ENCODE measurements at regions not wholly inside any gene's neighbourhood (a gene's known extent, or its start where the extent isn't known, plus 50 kb on each side); places are given as distances from the start of the nearest gene placed in this dataset.

- Histone ChIP-seq H3K4me3 (no peak overlapping the region), H3K9me3 (no peaks in the 10 kb centered on the region), H3K4me1 (peaks cover 20 to 69% of the 10 kb centered on the region in 2 donors), H3K36me3 (peaks cover 38 to 54% of the 10 kb centered on the region in 2 donors), H3K27ac (peak overlapping the region; percentile 96 to 100), H3K27me3 (no peaks in the 10 kb centered on the region)
- intact Hi-C loops (cut with DNase I) = no loop called here
- DNase-seq (ENCODE audit: low spot score in 2 of 2) = no peak
- TF ChIP-seq, protein P1, sequence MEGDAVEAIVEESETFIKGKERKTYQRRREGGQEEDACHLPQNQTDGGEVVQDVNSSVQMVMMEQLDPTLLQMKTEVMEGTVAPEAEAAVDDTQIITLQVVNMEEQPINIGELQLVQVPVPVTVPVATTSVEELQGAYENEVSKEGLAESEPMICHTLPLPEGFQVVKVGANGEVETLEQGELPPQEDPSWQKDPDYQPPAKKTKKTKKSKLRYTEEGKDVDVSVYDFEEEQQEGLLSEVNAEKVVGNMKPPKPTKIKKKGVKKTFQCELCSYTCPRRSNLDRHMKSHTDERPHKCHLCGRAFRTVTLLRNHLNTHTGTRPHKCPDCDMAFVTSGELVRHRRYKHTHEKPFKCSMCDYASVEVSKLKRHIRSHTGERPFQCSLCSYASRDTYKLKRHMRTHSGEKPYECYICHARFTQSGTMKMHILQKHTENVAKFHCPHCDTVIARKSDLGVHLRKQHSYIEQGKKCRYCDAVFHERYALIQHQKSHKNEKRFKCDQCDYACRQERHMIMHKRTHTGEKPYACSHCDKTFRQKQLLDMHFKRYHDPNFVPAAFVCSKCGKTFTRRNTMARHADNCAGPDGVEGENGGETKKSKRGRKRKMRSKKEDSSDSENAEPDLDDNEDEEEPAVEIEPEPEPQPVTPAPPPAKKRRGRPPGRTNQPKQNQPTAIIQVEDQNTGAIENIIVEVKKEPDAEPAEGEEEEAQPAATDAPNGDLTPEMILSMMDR (IDR thresholded peaks at IDR 0.05) = no peak
These were observed 53.6 kb upstream of the PPARA start for GRCh38 chr22:46096706-46097230.

GRCh38 chr22:46097268-46097900 lies 52.9 kb upstream of the PPARA start:
- H3K4me1 ChIP-seq = peaks cover 20 to 66% of the 10 kb centered on the region in 2 donors
- no peaks in the 10 kb centered on the region for H3K9me3 ChIP-seq
- TF ChIP-seq, protein P1 (IDR thresholded peaks at IDR 0.05) = no peak
- DNase-seq (ENCODE audit: low spot score in 2 of 2) = no peak
- intact Hi-C loops (cut with DNase I) = no loop called here
- H3K36me3 ChIP-seq = peaks cover 44 to 55% of the 10 kb centered on the region in 2 donors
- H3K27ac ChIP-seq = peak overlapping the region; percentile 96 to 100
- H3K4me3 ChIP-seq = no peak overlapping the region
- no peaks in the 10 kb centered on the region for H3K27me3 ChIP-seq

- TF ChIP-seq, protein P1 (IDR thresholded peaks at IDR 0.05) = no peak
- intact Hi-C loops (cut with DNase I) = no loop called here
- no peaks in the 10 kb centered on the region for H3K27me3 ChIP-seq
- H3K9me3 ChIP-seq = no peaks in the 10 kb centered on the region
- H3K36me3 ChIP-seq = peaks cover 56 to 62% of the 10 kb centered on the region in 2 donors
- H3K4me1 ChIP-seq = peaks cover 26 to 66% of the 10 kb centered on the region in 2 donors
- no peak for DNase-seq (ENCODE audit: low spot score in 2 of 2)
- H3K4me3 ChIP-seq = no peak overlapping the region
- peak overlapping the region; percentile 96 to 100 for H3K27ac ChIP-seq
These were observed 51.5 kb upstream of the PPARA start for GRCh38 chr22:46098525-46099475.

GRCh38 chr22:46099740-46100139 lies 50.6 kb upstream of the PPARA start:
- no peaks in the 10 kb centered on the region for H3K9me3 ChIP-seq
- peaks cover 56 to 62% of the 10 kb centered on the region in 2 donors for H3K36me3 ChIP-seq
- peak overlapping the region; percentile 96 to 100 for H3K27ac ChIP-seq
- H3K27me3 ChIP-seq = no peaks in the 10 kb centered on the region
- intact Hi-C loops (cut with DNase I) = loop anchor here (10.0 kb wide), 1 partner anchor 45 kb away; no protein-coding TSS in a partner anchor
- TF ChIP-seq, protein P1 (IDR thresholded peaks at IDR 0.05) = no peak
- no peak for DNase-seq (ENCODE audit: low spot score in 2 of 2)
- peaks cover 26 to 66% of the 10 kb centered on the region in 2 donors for H3K4me1 ChIP-seq
- H3K4me3 ChIP-seq = no peak overlapping the region

DNA sequence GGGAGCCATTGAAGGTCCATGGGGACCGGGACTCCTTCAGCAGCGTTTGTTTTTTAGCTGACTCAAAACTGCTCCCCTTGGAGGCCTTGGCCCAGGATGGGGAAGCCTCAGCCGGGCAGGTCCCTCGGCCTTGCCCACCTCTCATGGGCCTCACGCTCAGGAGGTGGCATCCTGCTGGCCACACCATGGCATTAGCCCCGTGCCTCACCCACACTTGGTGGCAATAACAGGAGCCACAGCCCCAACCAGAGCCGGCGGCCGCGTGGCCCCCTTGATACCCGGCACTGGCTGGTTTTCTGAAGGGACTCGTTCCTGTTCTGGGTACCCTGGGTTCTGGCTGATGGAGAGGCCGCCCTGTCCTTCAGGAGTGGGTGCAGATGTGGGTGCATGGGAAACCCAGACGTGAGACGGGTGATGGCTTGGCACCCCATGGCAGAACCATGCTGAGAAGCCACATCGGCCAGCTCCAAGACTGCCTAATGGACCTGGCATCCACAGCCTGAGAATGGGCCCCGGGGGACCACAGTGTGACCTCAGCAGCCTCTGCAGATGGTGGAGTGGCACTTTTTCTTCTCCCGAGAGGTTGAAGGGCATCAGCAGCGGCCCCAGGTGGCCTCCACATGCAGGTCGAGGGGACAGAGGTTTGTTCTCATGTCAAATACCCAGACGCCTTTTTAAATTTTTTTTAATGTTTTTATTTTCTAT lies 49.8 kb upstream of the PPARA start:
- Histone ChIP-seq H3K36me3 (peaks cover 60 to 67% of the 10 kb centered on the region in 2 donors), H3K4me3 (no peak overlapping the region), H3K27me3 (no peaks in the 10 kb centered on the region), H3K9me3 (no peaks in the 10 kb centered on the region), H3K27ac (peak overlapping the region; percentile 96 to 100), H3K4me1 (peaks cover 27 to 68% of the 10 kb centered on the region in 2 donors)
- TF ChIP-seq, protein P1 (IDR thresholded peaks at IDR 0.05) = no peak
- no peak for DNase-seq (ENCODE audit: low spot score in 2 of 2)
- intact Hi-C loops (cut with DNase I) = loop anchor here (10.0 kb wide), 1 partner anchor 46 kb away; no protein-coding TSS in a partner anchor

Data from ascending aorta (tissue), 2 donors.